HG02840 (cell line): ENCODE measurements at regions not wholly inside any gene's neighbourhood (a gene's known extent, or its start where the extent isn't known, plus 50 kb on each side); places are given as distances from the start of the nearest gene placed in this dataset.

Source experiments
- ATAC-seq: cut with Tn5 transposase; IDR thresholded peaks from one replicate; pipeline ENCODE4 v1.9.1; 2021; ENCODE audit warnings: mild to moderate bottlenecking, moderate library complexity, moderate number of reproducible peaks; ENCODE audit not compliant: unreplicated experiment, low FRiP score

DNA sequence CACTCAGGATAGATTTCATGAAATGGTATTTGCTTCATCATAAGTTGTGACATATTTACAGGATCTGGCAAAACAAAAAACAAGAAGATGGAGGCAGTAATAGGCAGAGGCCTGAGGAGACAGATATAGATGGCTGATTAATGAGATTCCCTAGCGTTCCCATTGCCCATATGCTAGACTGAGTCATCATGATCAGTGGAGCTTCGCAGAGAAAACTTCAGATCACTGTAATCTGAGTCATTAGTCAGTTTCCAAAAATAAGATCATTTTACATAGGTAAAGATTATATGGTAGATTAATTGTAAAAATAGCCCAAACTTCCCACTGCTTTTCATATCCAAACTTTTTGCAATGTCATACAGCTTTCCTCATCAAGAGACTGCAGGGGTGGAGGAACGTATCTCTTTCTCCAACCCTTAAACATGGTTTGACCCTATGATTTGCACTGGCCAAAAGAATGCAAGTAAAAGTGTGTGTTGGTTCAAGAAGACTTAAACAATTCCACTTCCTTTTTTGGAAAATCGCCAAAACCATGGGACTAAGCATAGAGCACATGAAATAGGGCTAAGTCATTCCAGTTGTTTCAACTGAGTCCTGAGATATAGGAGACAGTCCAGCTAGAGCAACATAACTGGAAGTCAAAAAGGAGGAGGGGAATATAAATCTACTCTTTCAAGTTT, 626.0 kb downstream of the RNF144B start:
- no peak for ATAC-seq

- ATAC-seq = no peak
Observed at GRCh38 chr6:19024737-19025136, 637.6 kb downstream of the RNF144B start.

- no peak for ATAC-seq
Observed at GRCh38 chr6:19028201-19028600, 641.1 kb downstream of the RNF144B start.

DNA sequence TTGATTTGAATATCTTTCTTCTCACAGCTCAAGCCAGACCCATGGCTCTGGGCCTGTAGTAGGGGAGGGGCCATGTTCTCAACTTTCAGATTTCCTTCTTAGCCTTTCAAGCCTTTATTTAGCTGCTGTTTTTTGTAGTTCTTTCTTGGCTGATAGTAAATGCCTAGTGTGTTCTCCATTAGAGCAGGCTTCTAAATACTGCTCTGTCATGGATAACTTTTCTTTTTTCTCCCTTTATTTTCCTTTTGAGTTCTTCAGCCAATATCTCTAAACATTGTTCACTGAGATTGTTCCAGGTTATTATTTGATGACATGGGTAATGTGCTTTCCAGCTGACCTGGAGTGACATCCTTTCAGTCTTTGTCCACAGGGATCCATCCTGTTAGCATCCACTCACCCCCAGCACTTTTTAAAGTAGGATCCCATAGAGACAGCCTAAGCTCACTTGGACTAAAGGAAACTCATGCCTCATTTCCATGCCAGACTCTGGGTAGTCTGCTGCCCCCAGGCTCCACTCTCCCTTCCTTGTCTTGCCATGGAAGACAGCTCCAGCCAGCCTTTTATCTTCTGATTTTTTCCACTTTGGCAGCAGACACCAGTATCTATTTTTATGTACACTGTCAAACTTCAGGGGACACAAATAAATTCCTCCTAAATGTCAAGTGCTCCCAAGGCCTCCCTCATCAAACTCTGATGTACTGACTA, 645.6 kb downstream of the RNF144B start:
- ATAC-seq = no peak

GRCh38 chr6:19033683-19034082, 646.5 kb downstream of the RNF144B start:
- ATAC-seq = no peak

- no peak for ATAC-seq
Observed at GRCh38 chr6:19034986-19035385, 647.8 kb downstream of the RNF144B start.

DNA sequence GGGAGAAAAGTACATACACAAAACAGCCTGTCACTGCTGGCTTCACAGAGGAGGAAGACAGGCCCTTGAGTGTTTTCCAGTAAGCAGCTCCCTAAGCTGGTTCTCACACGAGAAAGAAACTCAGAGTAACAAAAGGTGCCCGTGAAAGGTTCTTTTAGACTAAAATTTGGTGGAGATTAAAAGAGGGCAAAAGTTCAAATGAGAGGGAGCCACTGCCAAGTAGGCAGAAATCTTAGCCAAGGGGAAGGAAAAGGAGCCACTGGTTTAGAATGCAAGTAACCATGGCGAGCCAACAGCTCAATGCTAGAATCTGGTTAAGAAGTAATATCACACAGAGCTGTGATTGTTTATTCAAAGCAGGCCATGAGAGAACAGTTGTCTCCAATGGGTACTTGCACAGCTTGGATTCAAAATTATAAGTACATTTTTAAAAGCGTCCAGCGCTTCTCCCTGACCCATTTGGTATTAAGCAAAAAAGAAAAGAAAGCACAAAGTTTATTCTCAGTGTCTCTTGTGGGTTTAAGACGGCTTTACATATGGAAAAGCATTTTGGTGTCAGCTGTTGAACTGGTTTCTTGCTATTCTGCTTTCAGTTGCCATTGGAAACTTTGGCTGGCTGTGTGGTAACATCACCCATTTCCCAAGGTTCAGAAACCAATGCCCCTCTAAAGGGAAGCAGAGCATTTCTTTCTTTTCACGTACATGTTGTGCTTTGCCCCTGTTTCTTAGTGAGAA, 648.5 kb downstream of the RNF144B start:
- no peak for ATAC-seq

DNA sequence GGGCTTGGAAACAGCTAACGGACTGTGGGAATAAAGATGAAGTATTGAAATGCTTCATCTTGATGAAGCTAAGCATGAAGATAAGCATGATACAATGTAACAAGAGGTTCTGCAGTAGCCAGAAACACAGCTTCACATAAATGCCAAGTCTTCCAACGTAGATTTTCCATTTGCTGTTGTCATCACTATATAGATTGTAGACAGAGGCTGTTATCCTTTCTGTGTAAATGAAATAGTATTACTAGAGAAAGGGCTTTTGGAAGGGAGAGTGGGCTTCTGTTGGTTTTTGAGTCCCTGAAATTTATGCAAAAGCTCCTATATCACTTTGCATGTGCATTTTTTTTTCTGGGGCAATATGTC, 649.0 kb downstream of the RNF144B start:
- ATAC-seq = no peak

GRCh38 chr6:19037607-19038006, 650.5 kb downstream of the RNF144B start:
- ATAC-seq = no peak

DNA sequence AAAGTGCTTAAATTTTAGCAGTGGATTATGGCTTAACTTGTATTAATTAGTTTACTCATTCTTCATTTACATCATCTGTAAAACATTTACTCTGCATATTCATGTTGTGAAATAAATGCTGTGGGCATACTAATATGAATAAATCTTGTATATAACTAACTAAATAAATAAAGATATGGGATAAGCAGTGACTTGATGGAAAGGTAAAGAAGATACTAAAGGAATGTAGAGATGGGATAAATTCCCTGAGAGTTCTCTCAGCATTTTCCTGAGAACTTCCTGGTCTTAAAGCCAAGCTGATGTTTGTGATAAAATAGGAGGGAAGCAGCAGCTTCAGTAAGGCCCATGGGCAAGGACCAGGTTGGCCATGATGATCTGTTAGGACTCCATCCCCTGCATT, 652.1 kb downstream of the RNF144B start:
- ATAC-seq = no peak

DNA sequence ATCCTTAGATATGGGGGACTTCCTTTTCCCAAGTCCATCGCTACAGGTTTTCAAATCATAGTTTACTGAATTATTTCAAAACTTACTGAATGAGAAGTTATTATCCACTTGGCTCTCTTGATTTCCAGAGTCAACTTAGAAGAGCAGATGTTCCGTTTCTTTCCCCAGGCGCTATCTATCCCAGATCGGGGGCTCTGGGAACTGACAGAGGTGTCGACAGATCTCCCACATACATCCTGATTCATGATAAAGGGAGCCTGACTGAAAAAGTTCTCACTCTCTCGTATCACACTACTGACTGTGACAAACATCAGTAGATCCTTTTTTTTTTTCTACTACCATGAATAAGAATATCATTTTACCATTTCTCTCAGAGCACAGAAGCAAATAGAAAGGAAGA, 654.8 kb downstream of the RNF144B start:
- no peak for ATAC-seq

DNA sequence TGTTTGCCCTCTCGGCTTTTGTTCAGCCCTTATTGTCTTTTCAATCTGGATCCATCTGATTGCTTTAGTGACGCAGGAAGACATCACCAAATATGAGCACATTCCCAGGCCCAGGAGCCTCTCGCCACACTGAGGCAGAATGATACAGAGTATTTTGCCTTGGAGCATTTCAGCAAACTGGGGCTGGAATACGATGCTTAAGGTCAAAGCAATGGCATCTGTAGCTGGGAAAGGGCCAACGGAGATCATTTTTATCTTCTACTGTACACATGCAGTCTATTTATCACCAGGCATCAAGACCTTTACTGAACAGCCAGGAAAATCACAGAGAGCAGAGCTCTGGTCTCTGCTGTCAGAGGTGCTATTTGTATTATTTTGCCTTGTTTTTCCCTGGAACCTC, 655.3 kb downstream of the RNF144B start:
- ATAC-seq = no peak

DNA sequence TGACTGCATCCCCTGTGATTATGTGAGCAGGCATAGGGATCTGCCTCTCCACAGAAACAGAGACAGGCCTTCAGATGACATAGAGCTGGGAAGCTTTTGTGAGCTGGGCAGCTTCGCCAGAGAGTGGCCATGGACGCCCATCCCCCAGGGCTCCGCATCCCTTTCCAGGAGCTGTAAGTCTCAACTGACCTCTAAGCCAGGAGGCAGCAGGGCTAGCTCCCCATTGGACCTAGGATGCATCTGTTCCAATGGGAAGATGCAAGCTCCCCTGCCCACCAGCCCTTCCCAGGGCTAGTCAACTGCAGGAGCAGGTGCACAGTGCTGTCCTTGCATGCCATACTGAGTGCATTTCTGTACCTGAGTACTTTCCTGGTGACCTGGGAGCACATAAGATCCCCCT, 663.6 kb downstream of the RNF144B start:
- ATAC-seq = no peak

DNA sequence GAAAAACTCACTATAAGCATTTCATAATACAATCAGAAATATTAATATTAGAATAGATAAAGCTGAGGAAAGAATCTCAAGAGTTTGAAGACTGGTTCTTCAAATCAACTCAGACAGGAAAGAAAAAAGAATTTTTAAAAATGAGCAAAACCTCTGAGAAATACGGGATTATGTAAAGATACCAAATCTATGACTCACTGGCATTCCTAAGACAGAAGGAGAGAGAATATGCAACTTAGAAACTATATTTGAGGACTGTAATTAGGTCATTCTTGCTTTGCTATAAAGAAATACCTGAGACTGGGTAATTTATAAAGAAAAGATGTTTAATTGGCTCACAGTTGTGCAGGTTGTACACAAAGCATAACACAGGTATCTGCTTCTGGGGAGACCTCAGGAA, 665.1 kb downstream of the RNF144B start:
- no peak for ATAC-seq

GRCh38 chr6:19059102-19059501, 672.0 kb downstream of the RNF144B start:
- no peak for ATAC-seq

DNA sequence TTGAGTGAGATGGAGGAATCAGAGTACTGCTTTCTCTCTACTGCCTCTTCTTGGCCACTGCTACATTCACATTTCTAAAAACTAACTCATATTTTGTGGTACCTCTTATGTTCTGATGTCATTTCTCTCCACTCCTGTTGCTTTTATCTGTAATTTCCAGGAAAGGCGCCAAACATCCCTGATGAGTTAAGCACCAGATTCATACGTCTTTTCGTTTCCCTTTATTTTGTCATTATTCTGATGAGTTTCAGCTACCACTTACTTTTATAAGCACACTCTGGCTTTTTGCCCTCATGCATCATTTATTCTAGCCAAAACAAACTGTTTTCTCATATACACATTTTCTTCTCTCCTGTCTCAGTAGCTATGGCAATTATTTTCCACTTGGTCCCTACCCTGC, 680.0 kb downstream of the RNF144B start:
- no peak for ATAC-seq

DNA sequence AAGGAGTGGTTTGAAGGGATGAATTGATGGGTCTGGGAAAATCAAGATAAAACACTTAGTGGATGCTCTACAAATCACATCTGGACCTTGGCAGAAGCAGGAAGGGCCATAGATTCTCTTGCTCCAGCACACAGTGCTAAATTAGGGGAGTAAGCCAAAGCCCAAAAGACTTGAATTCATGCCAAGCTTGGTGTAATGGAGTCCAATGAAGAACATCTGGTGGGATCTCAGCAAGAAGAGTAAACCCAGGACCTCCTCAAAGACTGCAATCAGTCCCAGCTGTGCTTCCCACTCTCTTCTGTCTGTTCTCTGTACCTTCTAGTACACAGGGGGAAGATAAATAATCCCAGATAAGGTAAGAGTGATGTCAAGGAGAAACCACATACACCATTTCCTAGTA, 683.4 kb downstream of the RNF144B start:
- no peak for ATAC-seq

DNA sequence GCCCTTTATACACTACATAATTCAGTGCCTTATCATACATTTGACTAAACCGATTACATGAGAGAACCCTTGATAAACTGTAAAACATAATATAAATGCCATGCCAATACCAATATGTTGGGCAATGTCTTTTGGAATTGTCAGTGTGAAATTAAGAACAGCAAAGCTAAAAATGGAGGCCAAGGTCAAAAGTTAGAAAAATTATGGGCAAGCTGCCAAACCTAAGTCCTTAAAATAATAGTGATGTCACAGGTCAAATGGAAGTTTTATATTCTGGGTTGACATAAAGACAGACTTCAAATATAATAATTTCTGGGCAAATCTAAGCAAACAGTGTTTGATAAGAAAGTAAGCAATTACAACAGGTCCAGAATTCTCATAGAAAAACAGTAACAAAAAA, 696.7 kb downstream of the RNF144B start:
- ATAC-seq = no peak

GRCh38 chr6:19086480-19086879, 699.3 kb downstream of the RNF144B start:
- ATAC-seq = no peak

GRCh38 chr6:19087296-19087695, 700.1 kb downstream of the RNF144B start:
- no peak for ATAC-seq

DNA sequence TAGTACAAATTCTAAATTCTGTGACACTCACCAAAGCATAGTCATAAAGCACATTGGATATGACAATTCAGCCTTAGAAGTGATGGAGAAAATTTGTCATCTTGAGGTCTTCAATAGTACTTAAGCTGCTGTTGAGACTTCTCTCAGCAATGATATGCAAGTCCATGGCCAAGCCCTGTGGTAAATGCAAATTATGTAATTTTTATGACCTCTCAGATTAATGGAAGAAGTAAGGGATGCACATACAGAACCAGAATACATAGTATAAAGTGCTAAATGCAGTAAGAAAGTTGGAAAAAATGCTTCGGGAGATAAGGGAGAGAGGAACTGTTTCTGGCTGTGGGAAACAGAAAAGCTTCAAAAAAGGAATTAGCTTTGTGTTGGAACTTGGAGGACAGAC, 700.7 kb downstream of the RNF144B start:
- ATAC-seq = no peak

- ATAC-seq = no peak
Observed at GRCh38 chr6:19100752-19101151, 713.6 kb downstream of the RNF144B start.
